ENCODE measurements at regions not wholly inside any gene's neighbourhood (a gene's known extent, or its start where the extent isn't known, plus 50 kb on each side); places are given as distances from the start of the nearest gene placed in this dataset.

GRCh38 chr13:79647533-79647932, 166.6 kb downstream of the NDFIP2 start:
- TF ChIP-seq CTCF (conservative IDR thresholded peaks at IDR 0.05) = no peak
- TF ChIP-seq ZFX (IDR thresholded peaks at IDR 0.05) = no peak
